ENCODE measurements at regions not wholly inside any gene's neighbourhood (a gene's known extent, or its start where the extent isn't known, plus 50 kb on each side); places are given as distances from the start of the nearest gene placed in this dataset.

DNA sequence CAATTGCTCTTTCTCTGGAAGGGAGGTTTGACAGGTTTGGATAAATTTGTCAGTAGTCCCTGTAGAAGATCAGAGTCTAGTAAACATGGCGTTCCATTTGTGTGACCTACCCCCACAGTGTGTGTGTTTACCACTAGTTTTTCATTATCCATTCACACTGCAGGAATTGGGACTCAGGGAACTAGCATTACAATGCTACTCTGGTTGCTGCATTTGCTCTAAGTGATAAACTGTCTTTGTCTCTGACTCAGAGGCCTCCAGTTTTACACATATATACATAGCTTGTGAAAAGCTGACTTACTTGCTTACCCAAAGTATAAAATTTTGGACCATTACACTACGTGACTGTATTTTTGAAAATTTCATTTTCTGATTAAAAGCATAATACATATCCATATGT lies 1604.0 kb downstream of the REEP3 start:
- TF ChIP-seq CTCF (IDR thresholded peaks at IDR 0.05; ENCODE audit: insufficient read depth, low read length, poor library complexity, severe bottlenecking) (no peak), EZH2phosphoT487 (conservative IDR thresholded peaks at IDR 0.05; ENCODE audit: low read length) (no peak)
